Smooth muscle cell (in vitro differentiated cells): ENCODE measurements at regions not wholly inside any gene's neighbourhood (a gene's known extent, or its start where the extent isn't known, plus 50 kb on each side); places are given as distances from the start of the nearest gene placed in this dataset.

Source experiments
- DNase-seq: peaks from one replicate; lab custom pipeline; 2025; ENCODE audit not compliant: unreplicated experiment; lab: John Stamatoyannopoulos, UW
- H2AFZ ChIP-seq: fragments of 200-600 bp; sonication (generic); 2 replicates; pipeline ENCODE4 v1.6.0; 2016; ENCODE audit warnings: antibody characterized with exemption, low read depth, mild to moderate bottlenecking
- H3F3A ChIP-seq: fragments of 200-600 bp; sonication (generic); 2 replicates; pipeline ENCODE4 v1.6.0; 2017; ENCODE audit warnings: antibody characterized with exemption, low read depth
- H3K27ac ChIP-seq: fragments of 200-600 bp; sonication (generic); 2 replicates; pipeline ENCODE4 v1.5.1; 2016; ENCODE audit warnings: low read depth, mild to moderate bottlenecking
- H3K27me3 ChIP-seq: fragments of 200-600 bp; sonication (generic); 2 replicates; pipeline ENCODE4 v1.6.1; 2016; ENCODE audit warnings: low read depth, mild to moderate bottlenecking
- H3K36me3 ChIP-seq: fragments of 200-600 bp; sonication (generic); 2 replicates; pipeline ENCODE4 v1.5.1; 2016; ENCODE audit warnings: low read depth
- H3K4me1 ChIP-seq: fragments of 200-600 bp; sonication (generic); 2 replicates; pipeline ENCODE4 v1.5.1; 2016; ENCODE audit warnings: low read depth
- H3K4me2 ChIP-seq: fragments of 200-600 bp; sonication (generic); 2 replicates; pipeline ENCODE4 v1.6.0; 2016; ENCODE audit warnings: mild to moderate bottlenecking
- H3K4me3 ChIP-seq: fragments of 200-600 bp; sonication (generic); 2 replicates; pipeline ENCODE4 v1.5.1; 2016; ENCODE audit warnings: mild to moderate bottlenecking
- H3K79me2 ChIP-seq: fragments of 200-600 bp; sonication (generic); 2 replicates; pipeline ENCODE4 v1.6.0; 2016; ENCODE audit warnings: low read depth, mild to moderate bottlenecking
- H3K9ac ChIP-seq: fragments of 200-600 bp; sonication (generic); 2 replicates; pipeline ENCODE4 v1.6.0; 2016; ENCODE audit warnings: low read depth
- H3K9me3 ChIP-seq: fragments of 200-600 bp; sonication (generic); replicated peaks from 2 replicates; pipeline ENCODE4 v1.5.1; 2016; ENCODE audit warnings: low read depth
- H4K20me1 ChIP-seq: fragments of 200-600 bp; sonication (generic); 2 replicates; pipeline ENCODE4 v1.6.0; 2016; ENCODE audit warnings: low read depth
- WGBS: methylation state at CpG from one replicate; pipeline ENCODE4 v1.1.7; 2016; ENCODE audit warnings: low lambda C conversion rate; 5-methylcytosine and 5-hydroxymethylcytosine counted together
- TF ChIP-seq, protein P1 (sequence below): fragments of 200-600 bp; sonication (generic); IDR thresholded peaks from 2 replicates; pipeline ENCODE4 v1.5.1; 2017; ENCODE audit warnings: borderline replicate concordance, mild to moderate bottlenecking, antibody characterized with exemption; ENCODE audit not compliant: insufficient read depth, poor library complexity, severe bottlenecking

DNA sequence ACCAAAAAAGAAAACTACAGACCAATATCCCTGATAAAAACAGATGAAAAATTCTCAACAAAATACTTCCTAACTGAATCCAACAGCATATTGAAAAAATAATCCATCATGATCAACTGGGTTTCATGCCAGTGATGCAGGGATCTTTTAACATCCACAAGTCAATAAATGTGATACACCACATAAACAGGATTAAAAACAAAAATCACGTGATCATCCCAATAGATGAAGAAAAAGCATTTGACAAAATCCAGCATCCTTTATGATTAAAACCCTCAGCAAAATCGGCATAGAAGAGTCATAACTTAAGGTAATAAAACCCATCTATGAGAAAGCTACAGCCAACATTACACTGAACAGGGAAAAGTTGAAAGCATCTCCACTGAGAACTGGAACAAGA, 107.5 kb downstream of the DCLK3 start:
- Histone ChIP-seq H3F3A (no peaks in the 10 kb centered on the region), H3K27ac (no peak overlapping the region), H3K9ac (no peak overlapping the region)

DNA sequence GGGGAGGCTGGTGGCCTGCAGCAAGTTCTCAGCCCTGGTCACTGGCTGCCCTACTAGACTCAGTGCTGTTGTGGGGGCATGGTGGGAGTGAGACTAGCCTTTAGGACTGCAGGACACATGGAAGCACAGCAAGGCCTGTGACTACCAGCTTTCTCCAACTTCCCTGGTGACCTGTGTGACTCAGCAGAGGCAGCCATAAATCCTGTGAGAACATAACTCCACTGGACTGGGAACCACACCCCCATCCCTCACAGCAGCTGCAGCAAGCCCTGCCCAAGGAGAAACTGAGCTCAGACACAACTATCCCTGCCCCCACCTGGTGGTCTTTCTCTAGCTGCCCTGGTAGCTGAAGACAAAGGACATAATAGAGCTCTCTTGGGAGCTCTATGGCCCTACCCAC, 111.3 kb downstream of the DCLK3 start:
- Histone ChIP-seq H4K20me1 (no peaks in the 10 kb centered on the region), H3K9me3 (no peaks in the 10 kb centered on the region), H3K27ac (no peak overlapping the region), H3K9ac (no peak overlapping the region), H3K27me3 (peaks cover 2% of the 10 kb centered on the region), H3F3A (no peaks in the 10 kb centered on the region), H3K4me2 (no peak overlapping the region), H3K79me2 (no peaks in the 10 kb centered on the region), H3K36me3 (no peaks in the 10 kb centered on the region), H3K4me1 (peaks cover under 1% of the 10 kb centered on the region), H2AFZ (no peak overlapping the region), H3K4me3 (no peak overlapping the region)
- no peak for DNase-seq
- TF ChIP-seq, protein P1, sequence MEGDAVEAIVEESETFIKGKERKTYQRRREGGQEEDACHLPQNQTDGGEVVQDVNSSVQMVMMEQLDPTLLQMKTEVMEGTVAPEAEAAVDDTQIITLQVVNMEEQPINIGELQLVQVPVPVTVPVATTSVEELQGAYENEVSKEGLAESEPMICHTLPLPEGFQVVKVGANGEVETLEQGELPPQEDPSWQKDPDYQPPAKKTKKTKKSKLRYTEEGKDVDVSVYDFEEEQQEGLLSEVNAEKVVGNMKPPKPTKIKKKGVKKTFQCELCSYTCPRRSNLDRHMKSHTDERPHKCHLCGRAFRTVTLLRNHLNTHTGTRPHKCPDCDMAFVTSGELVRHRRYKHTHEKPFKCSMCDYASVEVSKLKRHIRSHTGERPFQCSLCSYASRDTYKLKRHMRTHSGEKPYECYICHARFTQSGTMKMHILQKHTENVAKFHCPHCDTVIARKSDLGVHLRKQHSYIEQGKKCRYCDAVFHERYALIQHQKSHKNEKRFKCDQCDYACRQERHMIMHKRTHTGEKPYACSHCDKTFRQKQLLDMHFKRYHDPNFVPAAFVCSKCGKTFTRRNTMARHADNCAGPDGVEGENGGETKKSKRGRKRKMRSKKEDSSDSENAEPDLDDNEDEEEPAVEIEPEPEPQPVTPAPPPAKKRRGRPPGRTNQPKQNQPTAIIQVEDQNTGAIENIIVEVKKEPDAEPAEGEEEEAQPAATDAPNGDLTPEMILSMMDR: no peak

More for the DNA sequence above, 107.5 kb downstream of the DCLK3 start:
- Histone ChIP-seq H3K4me2 (no peak overlapping the region), H2AFZ (no peak overlapping the region), H3K4me3 (no peak overlapping the region), H3K27me3 (peaks cover 17% of the 10 kb centered on the region), H3K79me2 (no peaks in the 10 kb centered on the region), H4K20me1 (no peaks in the 10 kb centered on the region), H3K36me3 (no peaks in the 10 kb centered on the region), H3K9me3 (no peaks in the 10 kb centered on the region), H3K4me1 (no peaks in the 10 kb centered on the region)
- TF ChIP-seq, protein P1: no peak
- WGBS: 78% methylated on average over 2 of the region's 2 CpGs
- no peak for DNase-seq

DNA sequence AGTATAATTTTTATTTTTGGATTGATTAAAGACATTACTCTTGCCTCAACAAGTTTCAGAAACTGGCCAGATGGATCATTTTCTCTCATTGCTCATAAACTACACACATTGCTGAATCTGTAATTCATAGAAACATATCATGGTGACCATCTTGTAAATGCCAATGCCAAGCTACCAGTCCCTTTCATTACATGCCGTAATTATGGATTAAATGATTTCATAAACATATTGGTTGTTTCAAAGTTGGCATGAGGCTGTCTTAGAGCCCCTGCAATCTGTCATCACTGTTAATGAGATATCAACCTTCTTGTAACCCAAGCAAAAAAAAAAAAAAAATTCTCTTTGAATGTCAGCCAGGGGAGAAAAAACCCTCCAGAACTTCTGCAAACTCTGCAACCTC, 112.2 kb downstream of the DCLK3 start:
- no peak overlapping the region for H3K27ac ChIP-seq
- H3K9ac ChIP-seq: no peak overlapping the region
- H3K4me1 ChIP-seq: peaks cover 2% of the 10 kb centered on the region
- H2AFZ ChIP-seq: no peak overlapping the region
- DNase-seq: no peak
- no peaks in the 10 kb centered on the region for H3F3A ChIP-seq
- H3K27me3 ChIP-seq: no peaks in the 10 kb centered on the region
- H3K4me3 ChIP-seq: no peak overlapping the region
- 100% methylated on average over 1 of the region's 1 CpG for WGBS
- TF ChIP-seq, protein P1: no peak
- no peaks in the 10 kb centered on the region for H4K20me1 ChIP-seq
- no peak overlapping the region for H3K4me2 ChIP-seq
- no peaks in the 10 kb centered on the region for H3K9me3 ChIP-seq
- no peaks in the 10 kb centered on the region for H3K79me2 ChIP-seq
- H3K36me3 ChIP-seq: no peaks in the 10 kb centered on the region

DNA sequence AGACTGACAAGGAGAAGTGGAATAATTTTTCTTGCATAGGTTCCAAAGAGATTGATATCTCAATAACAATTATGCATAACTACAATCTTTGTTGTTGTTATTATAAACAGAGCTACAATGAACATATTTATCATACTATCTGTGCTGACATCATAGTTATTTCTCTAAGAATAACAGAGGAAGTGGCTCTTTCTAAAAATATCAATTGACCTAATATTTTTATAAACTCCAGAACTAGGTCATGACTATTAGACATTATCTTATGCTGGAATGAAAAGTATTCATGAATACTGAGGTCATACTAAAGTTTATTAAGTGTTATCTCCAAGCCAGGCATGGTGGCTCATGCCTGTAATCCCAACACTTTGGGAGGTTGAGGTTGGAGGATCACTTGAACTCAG, 114.1 kb downstream of the DCLK3 start:
- H3K9ac ChIP-seq: no peak overlapping the region
- peaks cover 2% of the 10 kb centered on the region for H3K4me1 ChIP-seq
- no peaks in the 10 kb centered on the region for H4K20me1 ChIP-seq
- H3K4me3 ChIP-seq: no peak overlapping the region
- H3K4me2 ChIP-seq: no peak overlapping the region
- H3K27ac ChIP-seq: peak overlapping the region; percentile 67
- H3K79me2 ChIP-seq: no peaks in the 10 kb centered on the region
- H3K9me3 ChIP-seq: no peaks in the 10 kb centered on the region
- no peak for DNase-seq
- no peak overlapping the region for H2AFZ ChIP-seq
- no peaks in the 10 kb centered on the region for H3K27me3 ChIP-seq
- TF ChIP-seq, protein P1: no peak
- no peaks in the 10 kb centered on the region for H3K36me3 ChIP-seq
- no peaks in the 10 kb centered on the region for H3F3A ChIP-seq
